HG03139 (cell line): ENCODE measurements at regions not wholly inside any gene's neighbourhood (a gene's known extent, or its start where the extent isn't known, plus 50 kb on each side); places are given as distances from the start of the nearest gene placed in this dataset.

Source experiments
- ATAC-seq: cut with Tn5 transposase; IDR thresholded peaks from one replicate; pipeline ENCODE4 v1.9.1; 2021; ENCODE audit not compliant: unreplicated experiment

DNA sequence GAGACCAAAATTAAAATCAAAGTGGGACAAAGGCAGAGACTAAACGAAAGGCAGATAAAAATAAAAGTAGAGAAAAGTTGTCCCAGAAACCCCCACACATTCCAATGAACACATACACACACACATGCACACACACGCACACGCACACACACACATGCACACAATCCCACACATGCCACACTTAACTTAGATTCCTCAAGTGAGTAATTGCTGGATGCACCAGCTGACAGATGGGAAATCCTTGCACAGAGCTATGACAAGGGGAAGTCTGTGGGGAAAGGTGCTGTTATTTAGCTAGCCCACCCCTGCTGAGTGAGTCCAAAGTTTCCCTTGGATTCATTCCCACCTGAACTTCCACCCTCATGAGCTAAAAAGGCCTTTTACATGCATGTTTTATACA, 233.9 kb downstream of the RAB28 start:
- no peak for ATAC-seq

DNA sequence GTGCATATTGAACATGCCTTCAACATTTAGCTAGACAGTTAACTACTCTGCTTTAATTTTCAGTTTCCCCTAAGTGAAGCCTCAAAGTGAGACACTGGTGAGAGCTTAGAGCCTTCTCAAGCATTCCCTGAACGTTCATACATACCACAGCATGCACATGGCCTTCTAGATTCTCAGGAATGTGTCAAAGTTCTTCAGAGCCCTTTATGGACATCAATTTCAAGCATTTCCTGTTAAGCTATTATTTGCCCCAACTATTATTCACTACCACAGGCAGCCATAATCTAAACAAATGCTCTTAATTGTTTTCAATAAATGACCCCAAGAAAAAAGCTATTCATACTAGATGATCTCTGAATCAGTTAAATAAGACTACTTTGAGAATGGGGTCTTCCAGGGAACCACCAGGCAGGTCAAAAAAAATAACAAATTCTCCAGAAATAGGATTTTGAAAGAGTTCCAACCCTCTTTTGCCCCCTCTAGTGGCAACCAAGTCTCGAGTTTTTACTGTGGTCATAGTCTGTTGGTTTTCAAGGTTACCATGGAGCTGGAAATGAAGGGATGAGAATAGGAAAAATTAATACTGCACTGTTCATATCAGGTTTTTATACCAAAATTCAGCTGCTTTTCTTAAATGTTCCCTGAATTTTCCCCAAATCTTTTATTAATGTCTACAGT, 235.4 kb downstream of the RAB28 start:
- ATAC-seq: no peak

DNA sequence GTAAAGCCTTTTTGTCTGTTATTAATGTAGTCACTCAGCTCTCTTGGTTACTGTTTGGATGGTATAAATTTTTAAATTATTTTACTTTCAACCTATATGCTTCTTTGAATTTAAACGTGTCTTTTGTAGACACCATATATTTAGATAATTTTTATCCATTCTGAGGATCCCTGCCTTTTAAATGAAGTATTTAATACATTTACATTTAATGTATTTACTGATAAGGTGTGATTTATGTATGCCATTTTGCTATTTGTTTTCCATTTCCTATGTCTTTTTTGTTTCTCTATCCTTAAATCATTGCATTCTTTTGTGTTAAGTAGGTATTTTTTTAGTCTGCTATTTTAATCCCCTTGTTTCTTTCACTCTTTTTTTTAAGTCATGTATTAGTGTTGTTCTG, 238.0 kb downstream of the RAB28 start:
- ATAC-seq: no peak

DNA sequence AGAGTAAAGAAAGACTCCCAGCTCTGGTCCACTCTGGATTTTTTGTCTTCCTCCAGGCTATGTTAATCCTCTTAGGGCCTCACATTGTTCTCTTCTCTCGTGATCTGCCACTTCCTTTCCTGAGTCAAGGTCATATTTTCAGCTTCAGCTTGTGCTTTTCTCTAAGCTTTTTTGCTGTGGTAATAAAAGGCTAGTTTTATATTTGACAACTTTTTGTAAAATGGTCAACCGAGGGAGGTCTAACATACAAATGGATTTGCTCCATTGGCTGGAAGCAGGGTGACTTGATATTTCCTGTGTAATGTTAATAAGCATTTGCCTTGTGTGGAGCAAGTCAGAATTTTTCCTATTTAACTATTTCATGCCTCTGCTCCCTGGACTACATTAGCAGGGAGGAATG, 239.7 kb downstream of the RAB28 start:
- no peak for ATAC-seq

DNA sequence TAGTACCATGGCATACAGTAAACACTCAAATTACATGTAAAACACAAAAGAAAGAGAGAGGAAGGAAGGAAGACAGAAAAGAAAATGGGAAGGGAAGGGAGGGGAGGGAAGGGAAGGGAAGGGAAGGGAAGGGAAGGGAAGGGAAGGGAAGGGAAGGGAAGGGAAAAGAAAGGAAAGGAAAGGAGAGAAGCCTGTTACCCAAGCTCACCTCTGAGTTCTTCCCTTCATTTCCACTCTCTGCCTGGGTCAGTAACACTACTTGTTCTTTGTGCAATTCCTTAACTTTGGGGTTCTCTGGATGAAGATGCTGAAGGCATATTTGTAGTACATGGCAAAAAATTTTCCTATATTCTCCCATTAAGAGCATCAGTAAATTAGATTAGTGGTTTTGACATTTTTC, 241.0 kb downstream of the RAB28 start:
- ATAC-seq: no peak

DNA sequence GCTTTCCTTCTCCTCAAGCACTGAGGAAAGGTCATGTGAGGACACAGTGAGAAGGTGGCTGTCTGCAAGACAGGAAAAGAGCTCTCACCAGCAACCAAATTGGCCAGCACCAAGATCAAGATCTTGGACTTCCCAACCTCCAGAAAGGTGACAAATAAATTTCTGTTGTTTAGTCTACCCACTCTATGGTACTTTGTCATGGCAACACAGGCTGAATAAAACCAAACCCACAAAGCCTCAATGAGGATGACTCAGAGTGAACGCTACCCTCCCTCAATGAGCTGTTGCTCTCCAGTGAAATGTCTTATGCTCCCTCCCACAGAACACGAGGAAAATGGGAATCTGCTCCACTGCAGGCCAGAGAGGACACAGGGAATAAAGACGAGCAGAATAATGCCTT, 244.1 kb downstream of the RAB28 start:
- ATAC-seq: no peak

DNA sequence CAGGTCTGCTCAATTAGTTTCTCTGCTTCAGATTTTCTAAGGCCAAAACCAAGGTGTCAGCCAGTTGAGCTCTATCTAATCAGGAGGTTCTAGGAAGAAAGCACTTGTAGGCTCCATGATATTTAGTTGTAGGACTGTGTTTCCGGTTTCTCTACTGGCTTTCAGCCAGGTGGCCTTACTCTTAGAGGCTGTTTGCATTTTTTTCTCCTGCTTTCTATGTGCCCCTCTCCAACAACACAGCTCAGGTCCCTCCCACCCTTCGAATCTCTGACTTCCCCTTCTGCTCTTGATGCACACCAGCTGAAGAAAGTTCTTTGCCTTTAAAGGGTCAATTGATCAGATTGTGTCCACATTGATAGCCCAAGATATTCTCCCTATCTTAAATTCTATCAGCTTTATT, 245.2 kb downstream of the RAB28 start:
- ATAC-seq: no peak

DNA sequence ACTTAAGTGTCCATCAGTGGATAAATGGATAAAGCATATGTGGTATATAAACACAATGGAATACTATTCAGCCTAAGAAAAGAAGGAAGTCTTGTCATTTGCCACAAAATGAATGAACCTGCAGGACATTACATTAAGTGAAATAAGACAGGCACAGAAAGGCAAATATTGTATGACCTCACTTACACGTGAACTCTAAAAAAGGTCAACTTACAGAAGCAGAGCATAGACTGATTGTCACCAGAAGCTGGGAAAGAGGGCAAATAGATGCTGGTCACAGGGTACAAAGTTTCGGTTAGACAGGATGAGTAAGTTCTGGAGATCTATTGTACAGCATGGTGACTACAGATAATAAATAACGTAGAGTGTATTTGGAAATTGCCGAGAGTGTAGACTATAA, 247.7 kb downstream of the RAB28 start:
- no peak for ATAC-seq

DNA sequence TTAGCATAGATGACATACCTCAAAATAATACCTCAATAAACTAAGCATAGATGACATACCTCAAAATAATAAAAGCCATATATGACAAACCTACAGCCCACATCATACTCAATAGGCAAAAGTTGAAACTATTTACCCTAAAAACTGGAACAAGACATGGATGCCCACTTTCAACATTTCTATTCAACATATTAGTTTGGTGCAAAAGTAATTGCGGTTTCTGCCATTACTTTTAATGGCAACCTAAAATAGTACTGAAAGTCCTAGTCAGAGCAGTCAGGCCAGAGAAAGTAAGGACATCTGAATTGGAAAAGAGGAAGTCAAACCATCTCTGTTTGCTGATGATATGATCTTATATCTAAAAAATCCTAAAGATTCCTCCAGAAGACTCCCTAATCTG, 250.4 kb downstream of the RAB28 start:
- ATAC-seq: no peak

DNA sequence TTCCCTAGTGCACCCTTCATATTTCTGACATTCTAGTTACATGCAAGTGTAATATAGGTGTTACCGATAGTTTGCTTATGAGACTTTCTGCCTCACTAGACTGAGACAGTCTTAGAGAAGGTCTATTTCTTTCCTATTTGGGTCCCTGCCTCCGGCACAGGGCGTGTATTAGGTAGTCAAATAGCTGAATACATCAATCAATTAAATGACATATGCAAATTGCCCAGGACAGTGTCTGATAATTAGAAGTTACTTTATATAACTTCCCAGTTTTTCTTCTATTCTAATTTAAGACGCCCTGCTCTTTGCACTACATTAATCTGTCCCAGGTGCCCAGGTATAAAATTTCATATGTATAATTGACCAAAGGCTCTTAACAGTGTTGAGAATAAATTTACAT, 264.2 kb downstream of the RAB28 start:
- ATAC-seq: no peak

DNA sequence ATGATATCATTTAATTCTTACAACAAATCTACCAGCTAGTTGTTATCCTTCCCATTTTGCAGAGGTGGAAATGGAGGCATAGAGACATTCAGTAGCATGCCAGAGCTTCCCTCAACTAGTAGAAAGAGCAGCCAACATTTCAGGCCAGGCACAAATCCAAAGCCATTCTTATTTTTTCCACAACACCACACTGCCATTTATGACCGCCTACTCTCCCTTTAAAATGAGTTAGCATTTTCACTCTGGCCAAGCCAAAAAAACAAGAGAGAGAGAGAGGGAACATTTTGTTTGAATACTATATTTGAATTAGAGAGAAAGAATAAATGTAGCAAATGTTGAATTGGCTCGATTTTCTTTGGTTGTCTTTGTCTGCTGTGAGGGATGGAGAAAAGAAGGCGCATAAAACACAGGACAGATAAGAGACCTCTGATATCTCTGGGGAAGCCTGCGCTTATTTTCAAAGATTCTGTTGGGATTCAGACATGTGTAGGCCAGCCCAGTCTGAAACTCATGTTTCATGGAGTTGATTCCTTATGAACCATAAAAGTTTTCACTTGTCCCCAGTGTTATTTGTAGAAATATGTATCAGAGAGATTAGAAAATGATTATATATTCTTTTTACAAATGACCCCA, 265.7 kb downstream of the RAB28 start:
- ATAC-seq: no peak

DNA sequence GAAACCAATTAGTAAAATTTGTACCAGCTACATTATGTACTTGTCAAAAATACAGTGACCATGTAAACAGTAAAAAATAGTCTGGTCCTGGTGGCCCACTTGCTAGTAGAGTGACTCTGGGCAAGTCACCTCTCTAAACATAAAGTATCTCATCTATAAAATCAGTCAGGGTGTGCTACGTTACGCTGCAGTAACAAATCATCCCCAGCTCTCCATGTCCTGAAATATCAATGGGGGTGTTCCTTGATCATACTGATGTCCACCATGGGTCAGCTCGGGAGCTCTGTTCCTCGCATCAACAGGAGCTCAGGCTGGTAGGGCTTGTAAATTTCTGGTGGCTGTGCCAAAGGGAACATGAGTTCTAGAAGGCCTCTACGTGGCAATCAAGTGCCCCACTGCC, 268.6 kb downstream of the RAB28 start:
- no peak for ATAC-seq

DNA sequence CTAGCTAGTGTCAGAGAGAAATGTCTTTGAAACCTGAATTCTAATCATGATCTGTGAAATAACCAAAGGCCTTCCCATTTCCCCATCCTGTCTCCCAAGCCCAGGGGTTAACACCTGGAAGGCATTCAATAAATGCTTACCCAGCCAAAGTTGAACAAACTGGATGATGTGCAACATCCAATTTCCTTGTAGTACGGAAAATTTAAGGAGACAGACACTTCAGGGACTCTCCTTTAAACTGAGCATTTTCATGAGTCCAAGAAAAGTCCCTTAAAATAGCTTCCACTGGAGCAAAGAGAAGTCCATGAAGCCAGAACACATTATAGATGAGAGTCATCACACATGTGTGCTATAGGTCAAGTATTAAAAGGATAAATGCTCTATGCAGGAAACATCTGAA, 271.2 kb downstream of the RAB28 start:
- ATAC-seq: no peak

DNA sequence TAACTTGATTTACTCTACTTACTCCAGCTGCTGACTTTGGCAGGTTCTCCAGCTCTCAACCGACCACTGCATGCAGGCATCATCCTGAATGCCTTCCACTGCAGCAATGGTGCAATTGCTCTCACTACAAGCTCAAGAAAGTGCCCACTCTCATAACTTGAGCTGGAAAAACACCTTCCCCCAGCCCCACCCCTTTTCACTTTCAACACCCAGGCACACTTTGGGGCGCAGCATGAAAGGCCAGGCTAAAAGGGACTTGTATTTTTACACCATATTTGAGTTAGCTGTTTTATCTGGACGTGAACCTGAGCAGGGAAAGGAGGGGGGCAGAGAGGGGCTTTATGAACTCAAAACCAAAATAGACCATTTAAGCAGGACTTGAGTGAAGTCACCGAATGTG, 274.5 kb downstream of the RAB28 start:
- no peak for ATAC-seq

DNA sequence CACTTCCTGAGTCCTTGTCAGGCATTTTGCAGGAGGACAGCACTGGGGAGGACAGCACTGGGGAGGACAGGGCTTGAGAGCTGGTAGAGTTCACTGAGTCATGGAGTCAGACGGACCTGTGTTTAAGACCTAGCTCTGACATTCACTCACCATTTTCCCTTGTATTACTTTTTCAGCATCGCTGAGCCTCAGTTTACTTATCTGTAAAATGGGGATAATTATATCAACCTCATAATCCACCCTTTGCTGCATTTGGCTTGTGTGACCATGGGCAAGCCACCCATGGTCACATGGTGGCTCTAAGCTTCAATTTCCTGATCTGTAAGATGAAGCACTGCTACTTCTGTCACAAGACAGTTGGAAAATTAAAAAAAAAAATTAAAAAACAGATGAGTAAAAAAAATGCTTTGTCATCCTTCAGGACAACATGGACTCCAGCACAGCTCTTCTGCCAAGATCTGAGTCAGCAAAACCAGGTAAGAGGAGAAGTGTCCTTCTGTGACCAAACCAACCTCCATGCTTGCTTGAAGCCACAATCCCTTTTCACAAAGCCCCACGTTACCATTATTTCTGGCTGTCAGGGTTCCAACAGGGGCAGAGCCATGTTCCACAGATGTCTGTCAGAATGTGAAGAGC, 275.5 kb downstream of the RAB28 start:
- no peak for ATAC-seq

DNA sequence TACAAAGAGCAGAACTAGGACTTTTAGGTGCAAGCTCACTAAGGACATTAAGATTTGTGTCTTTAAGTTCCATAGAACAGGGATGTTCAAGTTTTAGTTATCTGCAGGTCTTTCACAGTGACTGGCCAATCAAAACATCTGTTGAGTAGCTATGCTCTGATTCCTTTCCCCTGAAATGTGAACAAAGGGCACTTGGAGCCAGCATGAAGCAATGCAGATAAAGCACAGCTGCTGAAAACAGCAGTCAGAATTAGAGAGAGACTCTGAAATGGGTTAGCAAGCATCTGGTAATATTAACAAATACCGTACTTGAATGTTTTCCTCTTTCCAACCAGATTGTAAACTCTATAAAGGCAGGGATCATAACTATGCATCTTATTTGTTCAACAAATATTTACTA, 276.9 kb downstream of the RAB28 start:
- no peak for ATAC-seq

DNA sequence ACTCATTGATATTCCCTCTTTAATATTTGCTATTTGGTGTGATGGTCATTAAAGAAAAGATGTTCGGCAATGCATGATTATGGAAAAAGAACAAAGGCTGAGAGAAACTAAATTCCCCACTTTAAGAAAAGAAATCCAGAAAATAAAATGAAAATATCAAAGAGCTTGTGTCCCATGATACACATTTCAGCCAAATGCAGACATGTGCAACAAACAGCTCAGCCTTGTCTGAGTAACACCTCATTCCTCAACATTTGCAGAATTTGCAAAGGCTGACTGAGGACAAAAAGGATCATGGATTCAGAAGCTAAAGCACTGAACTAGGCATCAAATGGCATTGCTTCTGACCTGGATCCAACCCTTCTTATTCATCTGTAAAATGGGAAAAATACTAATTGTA, 281.0 kb downstream of the RAB28 start:
- no peak for ATAC-seq

DNA sequence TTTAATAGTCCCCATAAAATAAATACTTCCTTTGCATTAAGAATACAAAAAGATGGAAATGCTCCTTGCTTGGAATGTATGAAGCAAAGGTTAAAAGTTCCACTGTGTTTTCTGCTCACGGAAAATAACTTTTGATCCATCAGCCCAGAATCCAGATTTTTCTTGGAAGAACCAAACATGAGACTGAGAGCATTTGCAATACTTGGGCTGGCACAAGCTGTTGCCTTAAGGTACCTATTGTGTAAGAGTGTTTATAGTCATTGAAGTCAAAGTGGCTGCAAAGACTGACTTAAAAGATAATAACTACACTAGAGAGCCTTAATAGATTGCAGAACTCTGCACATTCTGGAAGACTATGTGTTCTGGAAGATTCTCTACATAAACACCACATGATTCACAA, 281.4 kb downstream of the RAB28 start:
- no peak for ATAC-seq

DNA sequence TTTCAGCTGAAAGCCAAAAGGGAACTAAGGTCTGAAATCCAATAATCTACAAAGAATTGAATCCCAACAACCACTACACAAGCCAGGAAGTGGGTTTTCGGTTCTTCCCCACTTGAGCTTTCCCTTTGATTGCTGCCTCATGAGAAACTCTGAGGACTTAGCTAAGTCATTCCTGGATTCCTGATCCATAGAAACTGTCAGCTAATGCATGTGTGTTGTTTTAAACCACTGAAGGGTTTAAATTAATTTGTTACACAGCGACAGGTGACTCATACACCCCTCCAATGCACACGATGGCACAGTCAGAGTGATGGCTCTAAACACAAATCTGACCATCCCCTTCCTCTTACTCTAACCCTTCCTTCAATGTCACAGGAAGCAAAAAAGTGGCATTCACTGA, 282.9 kb downstream of the RAB28 start:
- ATAC-seq: no peak

DNA sequence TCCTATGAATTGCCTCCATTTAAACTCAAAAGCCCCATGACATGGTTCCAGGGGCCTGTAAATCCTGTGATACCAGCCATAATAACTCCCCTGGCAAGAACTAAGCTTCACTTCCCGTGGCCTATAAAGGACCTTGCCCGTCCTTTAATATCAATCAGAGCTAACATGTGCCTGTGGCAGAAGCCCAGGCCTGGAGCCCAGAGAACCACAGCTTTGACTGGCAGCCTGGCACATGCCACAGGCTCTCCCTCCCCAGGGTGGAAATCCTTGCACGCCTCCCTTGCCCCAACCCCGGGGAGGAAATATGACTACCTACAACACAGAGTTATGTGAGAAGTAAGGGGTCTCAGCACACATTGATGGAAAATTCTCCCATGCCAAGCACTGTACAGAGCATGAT, 287.4 kb downstream of the RAB28 start:
- no peak for ATAC-seq

DNA sequence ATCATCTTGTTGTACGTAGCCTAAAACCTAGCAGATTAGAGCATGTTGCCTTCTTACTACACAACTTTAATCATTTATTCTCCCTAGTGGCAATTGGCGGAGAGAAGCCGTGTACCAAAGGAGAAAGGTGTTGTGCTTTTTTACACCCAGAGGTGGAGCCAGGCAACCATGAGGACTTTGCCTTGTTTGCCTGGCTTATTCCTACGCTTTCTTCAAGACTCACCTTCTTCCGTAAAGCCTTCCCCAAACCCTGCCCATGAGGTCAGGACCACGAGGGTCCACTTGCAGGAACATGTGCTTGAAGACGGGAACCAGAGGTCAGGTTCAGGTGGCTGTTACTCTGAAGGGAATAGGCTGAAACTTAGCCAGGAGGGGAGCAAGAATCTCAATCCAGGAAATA, 290.5 kb downstream of the RAB28 start:
- no peak for ATAC-seq

DNA sequence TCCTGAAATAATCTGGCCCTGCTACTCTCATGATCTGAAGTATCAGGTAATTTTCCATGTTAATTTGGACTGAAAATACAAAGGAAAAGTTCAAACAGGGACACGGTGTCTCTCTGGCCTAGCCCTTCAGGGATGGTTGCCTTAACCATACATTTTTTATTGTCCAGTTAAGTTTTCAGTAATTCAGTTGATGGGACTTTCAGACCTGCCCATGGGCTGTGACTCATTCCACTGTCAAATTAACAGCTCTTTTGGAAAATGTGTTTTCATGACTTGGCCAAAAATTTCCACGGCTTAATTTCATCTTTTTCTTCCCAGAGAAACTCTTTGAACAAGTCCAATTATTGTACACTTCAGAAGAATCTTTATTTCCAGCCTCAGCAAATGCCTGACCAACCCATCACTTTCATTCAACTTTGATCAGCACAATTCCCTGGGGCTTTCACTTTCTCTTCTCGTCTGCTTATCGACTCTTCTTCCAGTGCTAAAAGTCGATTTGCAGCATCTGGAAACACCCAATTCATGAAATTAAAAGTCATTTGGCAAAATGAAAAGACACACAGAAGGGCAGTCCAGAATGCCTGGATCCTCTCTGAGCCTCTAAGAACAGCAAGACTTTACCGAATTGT, 293.9 kb downstream of the RAB28 start:
- ATAC-seq: no peak
